Stimulated activated CD4-positive, alpha-beta T cell treated with anti-CD3 and anti-CD28 coated beads, Interleukin-15, amount 100 ng/mL, for 24 hours (primary cell): ENCODE measurements at regions not wholly inside any gene's neighbourhood (a gene's known extent, or its start where the extent isn't known, plus 50 kb on each side); places are given as distances from the start of the nearest gene placed in this dataset.

Experiments
- DNase-seq: peaks from one replicate; pipeline ENCODE4 v3.0.0-alpha.2; 2020

GRCh38 chr3:6125520-6125919 is 735.4 kb upstream of the GRM7 start:
- DNase-seq, result no peak

GRCh38 chr3:6132684-6133432 is 728.1 kb upstream of the GRM7 start:
- DNase-seq, result no peak

- DNase-seq, result no peak
These were observed 718.2 kb upstream of the GRM7 start for GRCh38 chr3:6142707-6143106.

- DNase-seq, result no peak
These were observed 713.0 kb upstream of the GRM7 start for GRCh38 chr3:6147883-6148282.

GRCh38 chr3:6155650-6156338 is 705.1 kb upstream of the GRM7 start:
- no peak for DNase-seq

- DNase-seq, result no peak
These were observed 695.0 kb upstream of the GRM7 start for GRCh38 chr3:6165951-6166350.

- no peak for DNase-seq
These were observed 692.7 kb upstream of the GRM7 start for GRCh38 chr3:6168256-6168655.

- no peak for DNase-seq
These were observed 687.9 kb upstream of the GRM7 start for GRCh38 chr3:6172871-6173642.

GRCh38 chr3:6177417-6177816 is 683.5 kb upstream of the GRM7 start:
- no peak for DNase-seq

GRCh38 chr3:6179761-6180160 is 681.2 kb upstream of the GRM7 start:
- no peak for DNase-seq

GRCh38 chr3:6180171-6180570 is 680.7 kb upstream of the GRM7 start:
- no peak for DNase-seq

- DNase-seq, result no peak
These were observed 678.4 kb upstream of the GRM7 start for GRCh38 chr3:6182476-6182875.

GRCh38 chr3:6182909-6183308 is 678.0 kb upstream of the GRM7 start:
- DNase-seq, result no peak

GRCh38 chr3:6189384-6189783 is 671.5 kb upstream of the GRM7 start:
- no peak for DNase-seq

GRCh38 chr3:6204891-6205290 is 656.0 kb upstream of the GRM7 start:
- no peak for DNase-seq

- DNase-seq, result no peak
These were observed 644.5 kb upstream of the GRM7 start for GRCh38 chr3:6216135-6217026.

- no peak for DNase-seq
These were observed 640.5 kb upstream of the GRM7 start for GRCh38 chr3:6220447-6220846.

- no peak for DNase-seq
These were observed 638.8 kb upstream of the GRM7 start for GRCh38 chr3:6222069-6222468.

GRCh38 chr3:6223572-6223971 is 637.3 kb upstream of the GRM7 start:
- DNase-seq, result no peak

- DNase-seq, result no peak
These were observed 631.8 kb upstream of the GRM7 start for GRCh38 chr3:6228958-6229683.

GRCh38 chr3:6229778-6230410 is 631.0 kb upstream of the GRM7 start:
- no peak for DNase-seq

- no peak for DNase-seq
These were observed 618.8 kb upstream of the GRM7 start for GRCh38 chr3:6242104-6242503.
